HG03558 (cell line): ENCODE measurements at regions not wholly inside any gene's neighbourhood (a gene's known extent, or its start where the extent isn't known, plus 50 kb on each side); places are given as distances from the start of the nearest gene placed in this dataset.

Experiments used
- ATAC-seq: cut with Tn5 transposase; IDR thresholded peaks from one replicate; pipeline ENCODE4 v1.9.1; 2021; ENCODE audit warnings: moderate number of reproducible peaks; ENCODE audit not compliant: unreplicated experiment; ENCODE audit errors: extremely low read depth

DNA sequence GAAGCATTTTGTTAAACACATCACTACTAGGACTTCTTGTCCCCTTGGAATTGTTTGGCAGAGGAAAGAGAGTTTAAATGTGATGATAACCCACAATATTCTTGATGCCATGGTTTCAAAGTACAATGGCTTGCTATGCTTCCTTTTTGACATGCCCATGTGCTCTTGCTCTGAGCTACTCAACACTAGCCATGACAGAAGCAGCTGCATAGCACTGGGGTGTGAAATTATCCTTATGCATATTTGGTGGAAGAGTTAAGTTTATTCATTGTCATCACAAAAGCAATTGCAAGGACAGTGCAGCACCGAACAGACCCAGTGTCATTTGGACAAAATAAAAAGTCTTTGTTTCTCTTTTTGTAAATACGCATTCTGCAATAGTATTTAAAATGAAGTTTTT lies 209.9 kb upstream of the CDH20 start:
- no peak for ATAC-seq

DNA sequence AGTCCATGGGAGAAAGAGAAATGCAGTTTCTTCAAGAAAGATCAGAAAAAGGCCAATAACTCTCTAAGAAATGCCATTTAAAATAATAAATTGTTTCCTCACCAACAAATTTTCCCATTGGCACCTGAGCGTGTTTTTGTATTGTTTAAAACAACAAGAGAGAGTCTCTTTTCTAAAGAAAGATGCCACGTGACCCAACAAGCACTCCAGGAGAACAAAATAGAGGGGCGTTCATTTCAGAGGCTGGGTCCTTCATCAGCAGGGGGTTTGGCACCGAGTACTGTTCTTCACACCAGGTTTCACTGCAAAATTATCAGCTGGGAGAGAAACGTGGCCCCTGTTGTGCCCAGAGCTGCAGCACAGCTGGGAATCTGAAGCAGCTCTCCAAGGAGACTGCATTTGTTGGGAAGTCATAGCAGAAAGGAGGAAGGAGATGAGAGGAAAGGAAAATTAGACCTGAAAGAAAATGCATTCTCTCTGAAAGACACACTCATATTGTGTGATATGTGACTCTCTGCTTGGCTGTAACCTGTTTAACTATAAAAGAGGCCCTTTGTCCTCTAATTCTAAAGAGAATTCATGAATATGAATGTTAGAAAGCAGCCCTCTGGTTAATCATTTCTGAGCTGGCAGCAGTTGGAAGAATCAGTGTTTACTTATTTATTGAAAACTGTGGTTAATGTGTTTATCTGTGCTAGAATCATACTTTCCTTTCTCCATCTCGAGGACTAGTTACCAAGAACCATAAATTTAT lies 205.3 kb upstream of the CDH20 start:
- no peak for ATAC-seq

DNA sequence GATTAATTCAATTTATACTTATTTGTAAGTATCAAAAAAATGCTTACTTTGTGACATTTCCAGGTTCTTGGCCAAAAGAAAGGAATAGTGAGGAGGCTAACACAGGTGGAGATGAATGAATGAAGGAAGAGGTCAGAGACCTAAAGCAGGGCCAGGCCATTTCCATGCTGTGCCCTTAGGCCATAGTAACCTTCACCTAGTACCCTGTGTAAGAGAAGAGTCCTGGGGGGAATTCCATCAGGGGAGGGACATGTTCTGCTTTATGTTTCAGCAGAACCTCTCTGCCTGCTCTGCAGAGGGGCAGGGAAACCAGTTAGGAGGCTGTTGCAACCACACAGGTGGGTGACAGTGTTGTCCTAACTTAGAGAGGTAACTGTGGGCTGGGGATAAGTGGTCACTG lies 204.2 kb upstream of the CDH20 start:
- no peak for ATAC-seq

DNA sequence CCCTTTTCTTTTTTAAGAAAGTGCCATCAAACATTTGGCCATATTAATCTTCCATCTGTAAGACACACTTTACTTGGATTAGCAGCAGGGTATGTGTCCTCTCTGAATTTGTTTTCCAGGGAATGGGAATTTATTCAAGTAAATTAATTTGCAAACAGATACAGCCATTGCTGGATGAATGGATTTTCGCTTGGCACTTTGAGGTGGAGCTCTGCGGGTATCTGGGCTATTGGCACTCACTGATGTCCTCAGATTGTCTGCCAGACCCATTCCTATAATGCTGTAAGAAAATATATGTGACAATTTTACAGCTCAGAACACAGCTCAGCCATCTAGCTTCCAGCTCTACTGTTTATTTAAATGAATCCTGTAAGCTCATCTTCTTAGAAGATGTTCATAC lies 201.2 kb upstream of the CDH20 start:
- ATAC-seq, result no peak

DNA sequence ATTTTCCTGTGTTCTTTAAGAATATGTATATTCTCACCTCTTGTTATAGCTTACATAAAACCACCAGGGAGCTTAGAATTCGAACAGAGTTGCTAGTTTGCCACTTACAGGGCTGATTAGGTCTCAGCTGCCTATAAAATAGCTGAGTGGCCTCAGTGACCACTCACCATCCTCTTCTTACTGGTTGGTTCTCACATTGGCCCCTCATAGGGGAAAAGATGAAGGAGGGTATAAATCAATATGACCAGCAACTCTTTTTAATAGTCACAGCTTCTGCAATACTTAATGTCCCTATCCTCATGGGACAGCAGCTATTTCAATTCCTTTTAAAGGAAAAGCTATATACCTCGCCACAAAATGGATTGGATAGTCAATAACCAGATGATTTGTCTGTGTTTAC lies 199.4 kb upstream of the CDH20 start:
- ATAC-seq, result no peak

DNA sequence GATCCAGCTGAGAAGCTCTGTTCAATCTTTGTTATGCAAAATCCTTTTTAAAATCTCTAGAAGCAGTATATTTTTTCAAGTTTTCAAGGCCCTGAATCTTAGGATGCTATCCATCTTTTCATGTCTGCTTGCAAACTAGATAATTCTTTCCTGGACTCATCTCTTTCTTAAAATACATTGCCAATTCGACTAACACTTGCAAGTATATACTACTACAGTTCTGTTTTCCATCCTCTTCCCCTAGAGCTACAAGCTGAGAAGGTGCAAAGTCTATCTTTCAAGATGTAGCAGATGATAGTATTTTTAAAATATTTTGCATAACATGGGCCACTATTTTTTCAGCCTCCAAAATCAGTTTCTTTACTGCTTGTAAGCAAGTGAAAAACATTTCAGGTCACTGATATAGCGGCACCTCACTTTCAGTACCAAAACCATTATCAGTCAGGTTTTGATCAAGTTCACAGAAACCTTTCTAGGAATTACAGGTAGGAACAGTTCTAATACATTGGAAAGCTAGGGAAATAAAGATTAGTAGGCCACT lies 196.4 kb upstream of the CDH20 start:
- no peak for ATAC-seq

DNA sequence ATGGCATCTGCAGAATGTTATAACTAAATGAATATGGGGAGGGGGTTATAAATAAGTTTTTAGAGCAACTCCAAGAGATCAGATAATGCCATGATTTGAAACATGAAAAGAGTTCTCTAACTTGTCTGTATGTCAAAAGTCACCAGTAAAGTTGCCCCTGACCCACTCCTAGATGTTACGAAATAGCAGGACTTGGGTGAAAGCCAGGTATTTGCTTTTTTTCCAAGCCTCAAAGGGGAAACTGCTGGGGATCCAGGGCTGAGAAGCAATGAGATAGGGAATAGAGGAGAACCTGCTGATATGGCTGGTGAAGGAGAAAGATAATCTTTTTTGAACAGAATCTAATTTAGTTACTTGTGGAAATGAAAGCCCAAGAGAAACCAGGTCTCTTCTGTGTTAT lies 191.5 kb upstream of the CDH20 start:
- no peak for ATAC-seq

DNA sequence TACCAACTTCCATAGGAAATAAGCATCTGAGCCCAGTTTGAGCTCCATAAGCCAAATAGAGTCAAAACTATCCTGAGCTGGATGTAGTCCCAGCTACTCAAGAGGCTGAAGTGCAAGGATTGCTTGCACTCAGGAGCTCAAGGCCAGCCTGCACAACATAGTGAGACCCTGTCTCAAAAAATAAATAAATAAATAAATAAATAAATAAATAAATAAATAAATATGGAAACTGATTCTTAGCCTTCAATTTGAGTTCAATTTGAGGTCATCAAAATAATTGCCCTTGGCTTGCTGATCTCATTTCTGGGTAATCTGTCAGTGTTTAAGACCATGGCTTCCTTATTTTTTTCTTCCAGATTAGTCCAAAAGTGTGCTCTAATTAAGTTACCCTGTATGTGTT lies 184.9 kb upstream of the CDH20 start:
- no peak for ATAC-seq

DNA sequence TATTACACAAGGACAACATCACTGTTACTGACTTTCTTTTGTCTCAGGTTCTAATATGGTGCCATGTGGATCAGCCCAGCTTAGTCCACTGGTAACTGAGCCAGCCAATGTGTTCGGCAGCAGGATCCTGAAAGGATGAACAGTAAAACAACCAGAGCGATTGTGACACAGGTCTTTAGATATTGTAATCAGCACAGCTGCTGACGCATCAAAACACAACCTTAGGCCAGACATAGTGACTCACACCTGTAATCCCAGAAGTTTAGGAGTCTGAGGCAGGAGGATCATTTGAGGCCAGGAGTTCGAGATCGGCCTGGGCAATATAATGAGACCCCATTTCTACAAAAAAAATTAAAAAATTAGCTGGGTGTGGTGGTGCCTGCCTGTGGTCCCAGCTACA lies 183.4 kb upstream of the CDH20 start:
- ATAC-seq, result no peak

DNA sequence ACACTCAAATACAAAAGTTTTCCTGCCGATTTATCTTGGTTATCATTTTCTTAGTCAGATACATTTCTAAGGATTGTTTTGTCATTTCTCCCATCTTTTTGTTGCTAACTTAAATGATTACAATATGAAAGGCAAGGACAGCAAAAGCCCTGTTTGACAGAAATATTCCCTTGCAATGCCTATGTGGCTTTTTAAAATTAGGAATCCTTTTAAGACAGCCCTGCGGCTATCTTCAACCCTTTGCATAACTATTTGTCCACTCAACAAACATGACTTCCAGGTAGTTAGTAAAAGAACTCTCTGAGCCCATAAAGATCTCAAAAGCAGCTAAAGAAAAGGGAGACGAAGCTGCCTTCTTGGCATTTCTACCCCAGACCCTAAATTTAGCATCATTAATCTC lies 179.7 kb upstream of the CDH20 start:
- no peak for ATAC-seq

DNA sequence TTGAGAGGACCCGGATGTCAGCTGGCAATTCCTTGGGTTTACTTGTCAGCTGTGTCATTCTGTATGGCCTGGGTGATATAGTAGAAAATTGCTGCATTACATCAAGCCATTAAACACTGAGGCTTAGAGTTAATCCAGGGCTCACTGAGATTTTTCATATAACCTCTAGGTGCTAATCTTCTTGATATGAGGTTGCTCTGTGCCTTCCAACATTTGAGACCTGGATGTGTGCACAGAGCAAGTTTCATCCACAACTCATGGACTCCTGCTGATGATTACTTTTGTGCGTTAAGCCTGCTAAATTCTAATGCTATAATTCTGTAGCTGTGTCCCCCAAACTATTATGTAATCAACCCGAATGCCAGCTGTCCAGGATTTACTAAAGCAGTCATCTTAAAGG lies 178.4 kb upstream of the CDH20 start:
- no peak for ATAC-seq

DNA sequence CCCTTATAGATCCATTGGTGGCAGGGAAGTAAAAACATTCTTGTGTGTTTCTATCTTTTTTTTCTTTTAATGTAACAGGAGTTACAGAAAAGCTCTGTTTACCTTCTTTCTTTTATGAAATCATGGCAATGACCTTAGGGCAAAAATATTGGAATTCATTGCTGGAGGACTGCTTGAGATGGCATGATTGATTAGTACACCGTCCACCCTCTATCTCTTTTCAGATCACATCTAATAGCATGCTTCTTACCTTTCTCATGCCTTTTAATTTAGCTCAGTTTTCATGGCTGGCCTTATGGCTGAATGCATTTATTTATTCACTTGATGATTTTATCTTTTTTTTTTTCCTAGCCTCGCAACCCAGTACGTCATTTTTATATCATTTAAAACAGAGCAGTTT lies 177.6 kb upstream of the CDH20 start:
- no peak for ATAC-seq

DNA sequence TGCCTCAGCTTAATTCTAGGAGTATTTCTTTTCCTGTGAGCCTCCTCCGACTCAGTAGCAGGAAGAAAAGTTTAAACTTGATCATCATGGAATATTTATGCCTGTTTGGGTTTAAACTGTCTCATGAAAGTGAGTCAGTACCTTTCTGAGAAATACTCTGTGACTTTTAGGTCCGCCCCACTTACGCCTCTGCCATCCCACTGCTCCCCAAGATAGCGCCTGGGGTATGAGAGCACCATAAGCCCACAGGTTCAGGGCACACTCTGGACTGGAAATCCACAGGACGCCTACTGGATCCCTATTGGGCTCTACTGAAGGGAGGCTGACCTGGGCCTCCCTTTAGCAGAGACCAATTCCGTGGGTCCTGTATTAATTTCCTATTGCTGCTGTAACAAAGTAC lies 175.8 kb upstream of the CDH20 start:
- ATAC-seq, result no peak

DNA sequence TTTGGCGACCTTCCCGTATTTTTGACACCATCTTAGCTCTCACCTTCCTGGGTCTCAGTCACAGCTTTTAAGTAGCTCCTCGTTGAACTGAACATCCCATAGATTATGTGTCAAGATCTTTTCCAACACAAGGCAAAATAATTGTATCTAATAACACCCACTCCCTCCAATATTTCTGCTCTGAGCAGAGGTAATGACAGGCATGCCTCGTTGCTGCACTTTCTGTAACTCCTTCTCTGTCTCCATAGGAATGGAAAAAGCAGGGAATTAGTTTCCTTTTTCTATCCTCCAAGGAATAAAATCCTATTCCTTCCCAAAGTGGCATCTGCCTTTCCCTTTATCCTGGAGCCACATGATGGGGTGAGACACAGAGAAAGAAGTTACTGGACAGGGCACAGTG lies 174.0 kb upstream of the CDH20 start:
- ATAC-seq, result no peak

DNA sequence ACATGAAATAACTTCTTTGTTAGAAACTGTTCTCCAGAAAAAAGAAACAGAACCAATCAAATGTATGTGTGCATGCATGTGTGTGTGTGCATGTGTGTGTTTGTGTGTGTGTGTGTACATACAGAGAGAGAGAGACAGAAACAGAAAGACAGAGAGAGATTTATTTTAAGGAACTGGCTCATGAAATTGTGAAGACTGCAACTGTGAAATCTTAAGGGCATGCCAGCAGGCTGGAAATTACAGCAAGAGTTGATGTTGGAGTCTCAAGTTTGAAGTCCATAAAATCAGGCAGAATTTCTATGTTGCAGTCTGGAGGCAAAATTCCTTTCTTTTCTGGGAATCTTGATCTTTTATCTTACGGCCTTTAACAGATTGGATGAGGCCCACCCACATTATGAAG lies 168.9 kb upstream of the CDH20 start:
- ATAC-seq, result no peak

DNA sequence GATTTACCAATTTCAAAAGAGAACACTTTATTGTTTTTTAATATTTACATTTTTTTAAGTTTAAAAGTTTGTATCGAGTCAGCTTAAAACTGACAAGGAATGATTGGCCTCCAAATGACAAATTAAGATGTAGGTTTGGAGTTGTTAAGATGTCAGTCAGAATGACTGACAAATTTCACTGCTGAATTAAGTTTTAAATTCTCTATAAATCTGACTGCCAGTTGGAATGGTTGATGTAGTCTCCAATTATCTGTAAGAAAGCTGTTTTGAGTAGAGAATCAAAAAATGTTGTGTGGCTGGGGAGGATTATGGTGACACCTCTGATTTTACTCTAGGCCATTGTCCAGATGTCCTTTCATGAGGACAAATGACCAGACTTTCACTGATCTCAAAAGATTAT lies 165.3 kb upstream of the CDH20 start:
- no peak for ATAC-seq

DNA sequence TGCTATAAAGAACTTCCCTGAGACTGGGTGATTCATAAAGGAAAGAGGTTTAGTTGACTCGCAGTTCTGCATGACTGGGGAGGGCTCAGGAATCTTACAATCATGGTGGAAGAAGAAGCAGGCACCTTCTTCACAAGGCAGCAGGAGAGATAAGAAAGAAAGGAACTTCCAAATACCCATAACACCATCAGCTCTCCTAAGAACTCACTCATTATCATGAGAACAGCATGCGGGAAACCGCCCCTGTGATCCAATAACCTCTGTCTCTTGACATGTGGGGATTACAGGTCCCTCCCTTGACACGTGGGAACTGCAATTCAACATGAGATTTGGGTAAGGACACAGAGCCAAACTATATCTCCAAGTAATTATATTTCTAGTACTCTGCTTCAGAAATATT lies 163.8 kb upstream of the CDH20 start:
- no peak for ATAC-seq

DNA sequence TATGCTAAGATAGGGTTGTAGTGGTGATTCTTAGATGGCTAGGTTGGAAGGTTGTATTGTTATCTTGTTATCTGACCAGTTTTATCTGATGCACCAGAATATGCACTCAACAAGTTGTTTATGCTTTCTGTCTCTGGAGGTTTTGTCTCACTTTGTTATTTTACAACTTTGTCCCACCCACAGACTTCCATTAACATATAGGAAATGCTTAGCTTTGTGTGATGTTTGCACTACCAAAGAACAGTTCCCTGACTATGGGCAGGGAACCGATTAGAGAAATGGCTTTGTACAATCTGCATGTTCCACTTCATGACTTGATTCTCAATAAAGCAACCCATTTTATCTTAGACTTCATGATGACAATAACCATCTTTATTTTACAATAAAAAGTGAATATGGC lies 160.6 kb upstream of the CDH20 start:
- no peak for ATAC-seq

DNA sequence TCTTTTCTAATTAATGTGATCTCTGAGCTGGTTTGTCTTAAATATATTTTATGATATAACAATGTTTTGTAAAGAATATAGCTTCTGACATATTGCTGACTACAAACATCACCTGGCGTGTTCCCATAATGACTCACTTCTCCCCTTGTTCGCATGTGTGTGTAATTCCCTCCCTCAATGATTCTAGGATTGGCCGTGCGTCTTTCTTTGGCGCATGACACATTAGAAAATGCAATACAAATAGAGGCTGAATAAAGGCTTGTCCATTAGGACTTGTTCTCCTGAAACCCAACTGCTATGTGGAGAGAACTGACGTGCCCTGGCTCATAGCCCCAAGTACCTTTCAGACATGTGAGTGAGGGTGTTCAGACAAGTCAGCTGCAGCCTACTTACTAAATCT lies 159.7 kb upstream of the CDH20 start:
- ATAC-seq, result no peak

DNA sequence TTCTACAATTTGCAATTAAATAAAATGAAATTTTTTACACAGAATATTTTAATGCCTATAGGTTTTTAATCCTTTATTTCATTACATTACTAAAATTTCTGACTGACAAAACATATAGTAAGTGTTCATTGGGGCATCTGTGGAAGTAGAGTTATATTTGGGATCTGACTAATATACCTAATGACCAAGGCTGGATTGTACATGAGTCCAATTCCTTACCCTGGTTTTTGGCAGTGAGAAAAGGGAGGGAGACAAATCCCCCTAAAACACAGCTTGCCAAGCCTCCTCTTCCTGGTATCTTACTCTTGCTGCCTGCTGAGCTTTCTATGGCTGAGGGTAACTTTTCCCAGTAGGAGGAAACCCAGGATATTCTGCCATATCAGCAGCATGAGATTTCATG lies 149.4 kb upstream of the CDH20 start:
- no peak for ATAC-seq

DNA sequence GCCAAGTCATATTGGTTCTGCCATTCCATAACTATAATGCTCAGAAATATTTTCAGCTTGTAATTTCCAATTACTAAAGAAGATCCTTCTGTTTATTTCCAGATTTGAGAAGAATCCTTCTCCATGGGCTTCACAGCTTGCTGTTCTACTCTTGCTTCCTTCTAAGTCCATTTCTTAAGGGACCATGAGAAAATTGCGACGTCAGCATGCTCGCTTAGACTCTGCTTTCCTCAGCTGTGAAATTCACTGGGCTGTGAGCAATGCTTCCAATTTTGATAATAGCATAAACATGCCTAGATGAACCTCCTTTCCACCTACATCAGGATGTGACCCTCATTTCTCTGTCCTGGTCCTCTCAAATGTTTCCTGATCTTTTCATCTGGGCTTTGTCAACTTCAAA lies 145.3 kb upstream of the CDH20 start:
- ATAC-seq, result no peak

DNA sequence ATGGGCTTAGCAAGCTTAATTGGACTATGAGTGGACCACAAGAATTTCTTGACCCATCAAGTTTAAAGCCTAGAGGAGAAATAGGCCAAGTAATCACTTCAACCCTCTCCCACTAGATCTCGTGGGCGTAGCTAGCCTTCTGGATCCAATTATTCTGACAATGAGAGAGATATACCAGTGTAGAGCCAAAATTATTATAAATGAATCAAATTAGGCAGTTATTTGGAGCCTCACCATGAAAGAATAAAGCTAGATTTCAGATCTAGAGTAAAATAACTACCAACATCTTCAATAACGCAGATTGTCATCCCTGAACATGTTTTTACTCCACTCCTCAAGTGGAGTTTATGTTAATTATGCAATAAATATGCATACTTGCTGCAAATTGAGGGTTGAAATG lies 143.9 kb upstream of the CDH20 start:
- ATAC-seq, result no peak

DNA sequence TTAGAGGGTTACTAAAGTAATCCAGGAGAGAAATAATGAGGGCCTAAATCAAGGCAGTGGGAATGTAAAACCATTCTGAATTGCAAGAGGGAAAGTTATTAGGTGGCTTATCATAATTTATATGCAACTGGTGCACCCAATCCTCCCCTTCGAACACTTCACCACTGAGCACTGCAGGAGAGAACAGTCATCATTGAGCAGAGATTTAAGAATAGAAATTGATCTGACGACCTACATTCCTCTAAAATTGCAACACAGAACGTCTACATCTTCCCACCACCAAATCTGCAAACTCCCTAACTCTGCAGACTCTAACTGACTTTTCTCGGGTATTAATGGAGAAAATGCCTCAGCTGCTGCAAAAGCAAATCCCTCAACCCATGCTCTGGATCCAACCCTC lies 138.5 kb upstream of the CDH20 start:
- ATAC-seq, result no peak
